NCI-H82 treated with DMSO at 0.1 percent for 48 hours (cell line): ENCODE measurements at regions not wholly inside any gene's neighbourhood (a gene's known extent, or its start where the extent isn't known, plus 50 kb on each side); places are given as distances from the start of the nearest gene placed in this dataset.
"Not testable (repeated sequence)": the region's sequence is repeated elsewhere in the genome, so short reads cannot be mapped to it uniquely, and the experiment has no call there.

Experiments used
- DNase-seq: peaks from one replicate; lab custom pipeline; 2025; ENCODE audit not compliant: unreplicated experiment; lab: John Stamatoyannopoulos, UW

GRCh38 chr4:22627851-22628250 lies 64.9 kb upstream of the GBA3 start:
- not testable (repeated sequence) for DNase-seq

DNA sequence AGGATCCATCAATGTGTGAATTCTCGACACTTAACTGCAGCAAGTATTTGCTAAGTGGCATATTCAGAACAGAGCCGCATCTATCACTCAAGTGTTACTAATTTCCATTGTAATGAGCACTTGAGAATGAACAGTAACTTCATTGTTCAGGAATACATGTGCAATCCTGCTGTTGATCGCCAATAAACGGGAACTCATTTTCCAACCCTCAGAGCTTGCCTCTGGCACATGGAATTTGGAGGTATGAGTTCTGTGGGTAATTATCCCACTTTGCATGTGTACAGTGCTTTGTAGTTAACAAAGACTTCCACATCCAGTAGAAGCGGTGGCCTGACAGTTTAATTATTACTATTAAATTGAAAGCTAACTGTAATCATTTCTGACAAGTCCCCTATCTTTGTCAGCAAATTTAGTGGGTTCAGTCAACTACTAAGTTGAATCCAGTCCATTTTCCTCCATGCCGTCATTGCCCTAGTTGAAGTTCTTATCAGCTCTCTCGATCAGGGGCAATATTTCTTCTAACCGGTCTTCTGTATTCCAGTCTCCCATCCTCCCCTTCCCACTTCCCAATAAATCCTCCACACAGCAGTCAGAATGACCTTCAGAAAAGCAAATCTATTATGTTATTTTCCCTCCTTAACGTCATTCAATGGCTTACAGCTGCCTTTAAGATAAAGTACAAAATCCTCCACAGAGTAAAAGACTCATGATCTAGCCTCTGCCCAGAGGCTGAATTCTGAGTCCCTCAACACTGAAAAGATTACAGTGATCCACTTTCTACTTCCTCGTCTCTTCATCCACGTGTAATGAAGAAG lies 62.4 kb upstream of the GBA3 start:
- not testable (repeated sequence) for DNase-seq

GRCh38 chr4:22631167-22631566 lies 61.6 kb upstream of the GBA3 start:
- not testable (repeated sequence) for DNase-seq

DNA sequence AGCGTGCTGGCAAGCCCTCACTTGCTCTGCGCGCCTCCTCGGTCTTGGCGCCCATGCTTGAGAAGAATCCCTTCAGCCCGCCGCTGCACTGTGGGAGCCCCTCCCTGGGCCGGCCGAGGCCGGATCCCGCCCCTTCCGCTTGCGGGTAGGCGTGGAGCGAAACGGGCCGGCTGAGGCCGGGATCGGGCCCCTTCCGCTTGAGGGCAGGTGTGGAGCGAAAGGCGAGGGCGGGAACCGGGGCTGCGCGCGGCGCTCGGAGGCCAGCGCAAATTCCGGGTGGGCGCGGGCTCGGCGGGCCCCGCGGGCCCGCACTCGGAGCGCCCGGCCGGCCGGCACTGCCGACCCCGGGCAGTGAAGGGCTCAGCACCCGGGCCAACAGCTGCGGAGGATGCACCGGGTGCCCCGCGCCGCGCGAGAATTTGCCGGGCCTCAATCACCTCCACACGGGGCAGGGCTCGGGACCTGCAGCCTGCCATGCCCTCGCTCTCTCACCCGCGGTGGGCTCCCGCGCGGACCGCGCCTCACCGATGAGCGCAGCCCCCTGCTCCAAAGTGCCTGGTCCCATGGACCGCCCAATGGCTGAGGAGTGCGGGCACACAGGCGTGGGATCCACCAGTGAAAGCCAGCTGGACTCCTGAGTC lies 58.1 kb upstream of the GBA3 start:
- no peak for DNase-seq

GRCh38 chr4:22635182-22635549 lies 57.6 kb upstream of the GBA3 start:
- DNase-seq = not testable (repeated sequence)

DNA sequence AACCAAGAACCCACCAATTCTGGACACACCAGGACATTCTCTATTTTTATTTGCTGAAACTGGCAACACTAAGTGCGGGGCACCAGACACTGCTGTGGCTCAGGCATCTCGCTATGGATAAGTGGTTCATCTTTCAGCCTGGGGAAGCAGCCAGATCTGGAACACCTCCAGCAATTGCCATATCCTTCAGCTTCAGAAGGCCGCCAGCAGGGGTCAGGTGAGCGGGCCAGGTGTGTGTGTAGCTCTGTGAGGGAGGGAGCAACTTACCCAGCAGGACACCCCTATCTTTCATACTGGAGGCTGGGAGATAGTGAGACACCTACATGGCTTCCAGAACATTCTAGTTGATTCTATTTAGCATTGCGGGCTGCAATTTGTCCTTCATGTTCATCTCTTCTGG lies 57.0 kb upstream of the GBA3 start:
- no peak for DNase-seq

DNA sequence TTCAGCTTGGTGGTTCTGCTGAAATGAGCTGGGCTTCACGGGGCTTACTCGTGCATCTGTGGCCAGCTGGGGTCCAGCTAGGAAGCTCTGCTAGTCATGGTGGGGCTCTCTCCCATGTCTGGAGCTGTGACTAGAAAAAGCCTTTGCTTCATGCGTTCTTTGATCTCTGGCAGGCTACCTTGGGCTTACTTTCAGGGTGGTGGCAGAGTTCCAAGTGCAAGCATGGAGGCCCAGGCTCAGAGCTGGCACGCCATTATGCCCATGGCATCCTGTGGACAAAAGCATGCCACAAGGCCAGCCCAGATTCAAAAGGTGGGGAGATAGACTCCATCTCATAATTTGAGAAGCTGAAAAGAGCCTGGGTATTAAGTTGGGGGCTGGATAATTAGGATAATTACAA lies 55.4 kb upstream of the GBA3 start:
- no peak for DNase-seq
